ENCODE measurements at regions not wholly inside any gene's neighbourhood (a gene's known extent, or its start where the extent isn't known, plus 50 kb on each side); places are given as distances from the start of the nearest gene placed in this dataset.
A peak's percentile ranks its signal among the peaks of the same experiment; 100 is the strongest.

- no peak for DNase-seq
Measured at GRCh38 chr2:45273412-45274249, 264.4 kb upstream of the SIX2 start.

GRCh38 chr2:45272549-45273265, 263.5 kb upstream of the SIX2 start:
- DNase-seq, result no peak

GRCh38 chr2:45269149-45269793, 260.0 kb upstream of the SIX2 start:
- no peak for DNase-seq

- DNase-seq, result no peak
Measured at GRCh38 chr2:45268631-45269030, 259.4 kb upstream of the SIX2 start.

GRCh38 chr2:45267062-45267792, 258.0 kb upstream of the SIX2 start:
- no peak for DNase-seq

- DNase-seq, result no peak
Measured at GRCh38 chr2:45265336-45265735, 256.1 kb upstream of the SIX2 start.

GRCh38 chr2:45264227-45265225, 255.3 kb upstream of the SIX2 start:
- no peak for DNase-seq

GRCh38 chr2:45263147-45263546, 253.9 kb upstream of the SIX2 start:
- peak; percentile 25 for DNase-seq

GRCh38 chr2:45261746-45262145, 252.5 kb upstream of the SIX2 start:
- no peak for DNase-seq

GRCh38 chr2:45260946-45261345, 251.7 kb upstream of the SIX2 start:
- DNase-seq, result no peak

- DNase-seq, result no peak
Measured at GRCh38 chr2:45259547-45260160, 250.4 kb upstream of the SIX2 start.

- no peak for DNase-seq
Measured at GRCh38 chr2:45259138-45259537, 249.9 kb upstream of the SIX2 start.

GRCh38 chr2:45258311-45258710, 249.1 kb upstream of the SIX2 start:
- DNase-seq, result peak; percentile 27

- no peak for DNase-seq
Measured at GRCh38 chr2:45257820-45258219, 248.6 kb upstream of the SIX2 start.

GRCh38 chr2:45256867-45257641, 247.8 kb upstream of the SIX2 start:
- no peak for DNase-seq

GRCh38 chr2:45256173-45256866, 247.1 kb upstream of the SIX2 start:
- no peak for DNase-seq

- DNase-seq, result no peak
Measured at GRCh38 chr2:45255563-45255962, 246.3 kb upstream of the SIX2 start.

- DNase-seq, result no peak
Measured at GRCh38 chr2:45254025-45254424, 244.8 kb upstream of the SIX2 start.

GRCh38 chr2:45253151-45253550, 243.9 kb upstream of the SIX2 start:
- DNase-seq, result no peak

- DNase-seq, result no peak
Measured at GRCh38 chr2:45250176-45250575, 240.9 kb upstream of the SIX2 start.
